ENCODE measurements at regions not wholly inside any gene's neighbourhood (a gene's known extent, or its start where the extent isn't known, plus 50 kb on each side); places are given as distances from the start of the nearest gene placed in this dataset.
"Not testable (repeated sequence)": the region's sequence is repeated elsewhere in the genome, so short reads cannot be mapped to it uniquely, and the experiment has no call there.

- TF ChIP-seq, protein P1, sequence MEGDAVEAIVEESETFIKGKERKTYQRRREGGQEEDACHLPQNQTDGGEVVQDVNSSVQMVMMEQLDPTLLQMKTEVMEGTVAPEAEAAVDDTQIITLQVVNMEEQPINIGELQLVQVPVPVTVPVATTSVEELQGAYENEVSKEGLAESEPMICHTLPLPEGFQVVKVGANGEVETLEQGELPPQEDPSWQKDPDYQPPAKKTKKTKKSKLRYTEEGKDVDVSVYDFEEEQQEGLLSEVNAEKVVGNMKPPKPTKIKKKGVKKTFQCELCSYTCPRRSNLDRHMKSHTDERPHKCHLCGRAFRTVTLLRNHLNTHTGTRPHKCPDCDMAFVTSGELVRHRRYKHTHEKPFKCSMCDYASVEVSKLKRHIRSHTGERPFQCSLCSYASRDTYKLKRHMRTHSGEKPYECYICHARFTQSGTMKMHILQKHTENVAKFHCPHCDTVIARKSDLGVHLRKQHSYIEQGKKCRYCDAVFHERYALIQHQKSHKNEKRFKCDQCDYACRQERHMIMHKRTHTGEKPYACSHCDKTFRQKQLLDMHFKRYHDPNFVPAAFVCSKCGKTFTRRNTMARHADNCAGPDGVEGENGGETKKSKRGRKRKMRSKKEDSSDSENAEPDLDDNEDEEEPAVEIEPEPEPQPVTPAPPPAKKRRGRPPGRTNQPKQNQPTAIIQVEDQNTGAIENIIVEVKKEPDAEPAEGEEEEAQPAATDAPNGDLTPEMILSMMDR (IDR thresholded peaks at IDR 0.05), result not testable (repeated sequence)
- TF ChIP-seq EP300 (IDR thresholded peaks at IDR 0.05), result not testable (repeated sequence)
Observed at GRCh38 chr13:20292301-20292700, 60.2 kb upstream of the GJB6 start.
